Stomach smooth muscle (tissue), 2 donors: ENCODE measurements at regions not wholly inside any gene's neighbourhood (a gene's known extent, or its start where the extent isn't known, plus 50 kb on each side); places are given as distances from the start of the nearest gene placed in this dataset.

Source experiments
- H3K27ac ChIP-seq: one replicate; pipeline ENCODE4 v1.7.0; 2013; ENCODE audit warnings: mild to moderate bottlenecking, low read length, inconsistent platforms
- H3K27me3 ChIP-seq, 2 donors: one replicate each; pipeline ENCODE4 v1.7.0; 2013; ENCODE audit warnings: low read length in 2 of 2; ENCODE audit not compliant: insufficient read depth in 2 of 2, control insufficient read depth in 1 of 2
- H3K36me3 ChIP-seq, 2 donors: one replicate each; pipeline ENCODE4 v1.7.0; 2013; ENCODE audit warnings: low read length in 2 of 2; ENCODE audit not compliant: control insufficient read depth in 2 of 2, insufficient read depth in 2 of 2
- H3K4me1 ChIP-seq: one replicate; pipeline ENCODE4 v1.7.0; 2013; ENCODE audit warnings: low read length; ENCODE audit not compliant: control insufficient read depth, insufficient read depth
- H3K4me3 ChIP-seq, 2 donors: one replicate each; pipeline ENCODE4 v1.7.0; 2013; ENCODE audit warnings: low read length in 2 of 2
- H3K9ac ChIP-seq, 2 donors: one replicate each; pipeline ENCODE4 v1.7.0; 2013; ENCODE audit warnings: low read length in 2 of 2, mild to moderate bottlenecking in 1 of 2
- H3K9me3 ChIP-seq, 2 donors: one replicate each; pipeline ENCODE4 v1.7.0; 2013; ENCODE audit warnings: low read length in 2 of 2; ENCODE audit not compliant: control insufficient read depth in 2 of 2
- donor health status: healthy.
- donor health status: Pancreatic carcinoma.

GRCh38 chr2:204491528-204491927 is 53.7 kb upstream of the PARD3B start:
- no peaks in the 10 kb centered on the region for H3K4me1 ChIP-seq
- no peak overlapping the region for H3K4me3 ChIP-seq

GRCh38 chr2:204492417-204492816 is 52.9 kb upstream of the PARD3B start:
- Histone ChIP-seq H3K27ac (no peak overlapping the region), H3K4me3 (no peak overlapping the region), H3K9ac (no peak overlapping the region), H3K27me3 (no peaks in the 10 kb centered on the region), H3K36me3 (no peaks in the 10 kb centered on the region), H3K9me3 (no peaks in the 10 kb centered on the region), H3K4me1 (no peaks in the 10 kb centered on the region)

More at GRCh38 chr2:204491528-204491927, 53.7 kb upstream of the PARD3B start:
- Histone ChIP-seq H3K9ac (no peak overlapping the region), H3K36me3 (no peaks in the 10 kb centered on the region), H3K27me3 (no peaks in the 10 kb centered on the region), H3K27ac (no peak overlapping the region), H3K9me3 (no peaks in the 10 kb centered on the region)

GRCh38 chr2:204494681-204495080 is 50.6 kb upstream of the PARD3B start:
- Histone ChIP-seq H3K4me1 (no peaks in the 10 kb centered on the region), H3K4me3 (no peak overlapping the region), H3K9ac (no peak overlapping the region), H3K36me3 (no peaks in the 10 kb centered on the region), H3K27me3 (no peaks in the 10 kb centered on the region), H3K9me3 (no peaks in the 10 kb centered on the region), H3K27ac (no peak overlapping the region)

- H3K36me3 ChIP-seq, result no peaks in the 10 kb centered on the region
- no peak overlapping the region for H3K4me3 ChIP-seq
- no peaks in the 10 kb centered on the region for H3K9me3 ChIP-seq
- H3K9ac ChIP-seq, result no peak overlapping the region
- no peaks in the 10 kb centered on the region for H3K4me1 ChIP-seq
- no peak overlapping the region for H3K27ac ChIP-seq
- no peaks in the 10 kb centered on the region for H3K27me3 ChIP-seq
Measured at GRCh38 chr2:204495381-204495780, 49.9 kb upstream of the PARD3B start.
